HL-60/S4 treated with retinoic acid at 250 ng/mL for 4 days and 3 days (cell line): ENCODE measurements at regions not wholly inside any gene's neighbourhood (a gene's known extent, or its start where the extent isn't known, plus 50 kb on each side); places are given as distances from the start of the nearest gene placed in this dataset.

Experiments used
- in situ Hi-C: fragments of 300-500 bp; cut with MboI; formaldehyde crosslinking; loops from 2 replicates; pipeline ENCODE4 v1.7.0; 2022; ENCODE audit warnings: low sequenced_read_pairs

- in situ Hi-C loops, result no loop called here
These were observed 312.7 kb downstream of the SPRY1 start for GRCh38 chr4:123709336-123709735.

- in situ Hi-C loops, result no loop called here
These were observed 334.4 kb downstream of the SPRY1 start for GRCh38 chr4:123731035-123731434.

- in situ Hi-C loops, result no loop called here
These were observed 340.6 kb downstream of the SPRY1 start for GRCh38 chr4:123737156-123737555.

- in situ Hi-C loops, result no loop called here
These were observed 343.2 kb downstream of the SPRY1 start for GRCh38 chr4:123739806-123740205.

GRCh38 chr4:123740236-123740635, 343.6 kb downstream of the SPRY1 start:
- in situ Hi-C loops, result no loop called here

- in situ Hi-C loops, result no loop called here
These were observed 345.3 kb downstream of the SPRY1 start for GRCh38 chr4:123741906-123742305.

GRCh38 chr4:123743848-123744247, 347.3 kb downstream of the SPRY1 start:
- in situ Hi-C loops, result no loop called here

- in situ Hi-C loops, result no loop called here
These were observed 348.2 kb downstream of the SPRY1 start for GRCh38 chr4:123744664-123745290.

- in situ Hi-C loops, result no loop called here
These were observed 350.4 kb downstream of the SPRY1 start for GRCh38 chr4:123747016-123747415.

GRCh38 chr4:123748806-123749205, 352.2 kb downstream of the SPRY1 start:
- in situ Hi-C loops, result no loop called here

GRCh38 chr4:123749383-123749782, 352.8 kb downstream of the SPRY1 start:
- in situ Hi-C loops, result no loop called here

GRCh38 chr4:123750044-123750443, 353.4 kb downstream of the SPRY1 start:
- in situ Hi-C loops, result no loop called here

GRCh38 chr4:123755655-123756054, 359.1 kb downstream of the SPRY1 start:
- in situ Hi-C loops, result no loop called here

GRCh38 chr4:123767806-123768205, 371.2 kb downstream of the SPRY1 start:
- in situ Hi-C loops, result no loop called here

GRCh38 chr4:123770884-123771283, 374.3 kb downstream of the SPRY1 start:
- in situ Hi-C loops, result no loop called here

- in situ Hi-C loops, result no loop called here
These were observed 379.7 kb downstream of the SPRY1 start for GRCh38 chr4:123776267-123776666.

GRCh38 chr4:123777373-123777772, 380.8 kb downstream of the SPRY1 start:
- in situ Hi-C loops, result no loop called here

- in situ Hi-C loops, result no loop called here
These were observed 386.7 kb downstream of the SPRY1 start for GRCh38 chr4:123783151-123783790.

- in situ Hi-C loops, result no loop called here
These were observed 387.3 kb downstream of the SPRY1 start for GRCh38 chr4:123783921-123784320.

- in situ Hi-C loops, result no loop called here
These were observed 388.0 kb downstream of the SPRY1 start for GRCh38 chr4:123784626-123785025.

GRCh38 chr4:123785538-123785937, 388.9 kb downstream of the SPRY1 start:
- in situ Hi-C loops, result no loop called here

GRCh38 chr4:123786163-123786915, 389.7 kb downstream of the SPRY1 start:
- in situ Hi-C loops, result no loop called here
